ENCODE measurements at regions not wholly inside any gene's neighbourhood (a gene's known extent, or its start where the extent isn't known, plus 50 kb on each side); places are given as distances from the start of the nearest gene placed in this dataset.

DNA sequence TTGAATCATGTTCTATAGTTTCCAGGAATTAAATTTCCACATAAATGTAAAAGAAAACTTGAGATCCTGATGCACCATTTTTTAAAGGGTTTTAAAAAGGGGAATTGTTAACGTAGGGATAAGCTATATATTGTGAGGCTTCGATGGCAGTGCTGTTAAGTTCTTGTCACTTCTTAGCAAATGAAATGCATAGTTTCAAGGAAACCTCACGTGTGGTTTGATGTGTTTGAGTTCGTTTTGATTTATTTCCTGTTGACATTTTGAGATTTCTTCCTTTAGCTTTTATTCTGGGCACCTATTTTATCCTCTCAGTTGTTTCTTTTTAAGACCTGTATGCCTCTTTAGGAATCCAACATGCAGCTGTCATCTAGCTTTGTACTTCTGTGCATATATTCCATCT is 301.0 kb downstream of the DOCK8 start:
- peaks cover 37% of the 10 kb centered on the region for H3K27me3 Mint-ChIP-seq (ENCODE audit: low read depth)
- H3K9me3 Mint-ChIP-seq (ENCODE audit: low read depth), result peaks cover 7% of the 10 kb centered on the region
- no peaks in the 10 kb centered on the region for H3K4me1 Mint-ChIP-seq (ENCODE audit: low read depth)
- TF ChIP-seq, protein P1, sequence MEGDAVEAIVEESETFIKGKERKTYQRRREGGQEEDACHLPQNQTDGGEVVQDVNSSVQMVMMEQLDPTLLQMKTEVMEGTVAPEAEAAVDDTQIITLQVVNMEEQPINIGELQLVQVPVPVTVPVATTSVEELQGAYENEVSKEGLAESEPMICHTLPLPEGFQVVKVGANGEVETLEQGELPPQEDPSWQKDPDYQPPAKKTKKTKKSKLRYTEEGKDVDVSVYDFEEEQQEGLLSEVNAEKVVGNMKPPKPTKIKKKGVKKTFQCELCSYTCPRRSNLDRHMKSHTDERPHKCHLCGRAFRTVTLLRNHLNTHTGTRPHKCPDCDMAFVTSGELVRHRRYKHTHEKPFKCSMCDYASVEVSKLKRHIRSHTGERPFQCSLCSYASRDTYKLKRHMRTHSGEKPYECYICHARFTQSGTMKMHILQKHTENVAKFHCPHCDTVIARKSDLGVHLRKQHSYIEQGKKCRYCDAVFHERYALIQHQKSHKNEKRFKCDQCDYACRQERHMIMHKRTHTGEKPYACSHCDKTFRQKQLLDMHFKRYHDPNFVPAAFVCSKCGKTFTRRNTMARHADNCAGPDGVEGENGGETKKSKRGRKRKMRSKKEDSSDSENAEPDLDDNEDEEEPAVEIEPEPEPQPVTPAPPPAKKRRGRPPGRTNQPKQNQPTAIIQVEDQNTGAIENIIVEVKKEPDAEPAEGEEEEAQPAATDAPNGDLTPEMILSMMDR (IDR thresholded peaks at IDR 0.05), result no peak
- no peaks in the 10 kb centered on the region for H3K36me3 Mint-ChIP-seq (ENCODE audit: low read depth)
- no peak overlapping the region for H3K27ac Mint-ChIP-seq (ENCODE audit: unreplicated experiment)
- no peak overlapping the region for H3K4me3 Mint-ChIP-seq (ENCODE audit: unreplicated experiment)
- DNase-seq (ENCODE audit: low spot score), result no peak

DNA sequence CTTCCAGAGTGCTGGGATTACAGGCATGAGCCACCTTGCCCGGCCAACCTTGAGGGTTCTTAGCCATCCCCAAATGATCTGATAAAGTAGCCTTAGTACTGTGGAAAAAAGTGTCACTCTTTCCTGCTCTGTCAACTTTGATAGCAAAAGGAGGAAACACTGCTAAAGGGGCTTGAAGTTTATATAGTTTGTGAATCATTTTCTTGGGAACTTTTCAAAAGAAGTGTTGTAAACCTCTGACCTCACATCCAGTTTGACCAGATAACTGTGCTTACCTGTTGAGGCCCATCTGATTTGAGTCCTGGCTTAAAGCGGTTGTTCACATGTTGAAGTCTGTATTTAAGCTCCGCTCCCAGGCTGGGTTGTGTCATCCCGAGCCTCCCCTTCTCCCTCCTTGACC is 303.3 kb downstream of the DOCK8 start:
- Mint-ChIP-seq H3K36me3 (ENCODE audit: low read depth) (no peaks in the 10 kb centered on the region), H3K9me3 (ENCODE audit: low read depth) (peaks cover 7% of the 10 kb centered on the region), H3K27me3 (ENCODE audit: low read depth) (peaks cover 24% of the 10 kb centered on the region), H3K4me3 (ENCODE audit: unreplicated experiment) (no peak overlapping the region), H3K27ac (ENCODE audit: unreplicated experiment) (no peak overlapping the region), H3K4me1 (ENCODE audit: low read depth) (peaks cover 7% of the 10 kb centered on the region)
- TF ChIP-seq, protein P1 (IDR thresholded peaks at IDR 0.05), result no peak
- no peak for DNase-seq (ENCODE audit: low spot score)

DNA sequence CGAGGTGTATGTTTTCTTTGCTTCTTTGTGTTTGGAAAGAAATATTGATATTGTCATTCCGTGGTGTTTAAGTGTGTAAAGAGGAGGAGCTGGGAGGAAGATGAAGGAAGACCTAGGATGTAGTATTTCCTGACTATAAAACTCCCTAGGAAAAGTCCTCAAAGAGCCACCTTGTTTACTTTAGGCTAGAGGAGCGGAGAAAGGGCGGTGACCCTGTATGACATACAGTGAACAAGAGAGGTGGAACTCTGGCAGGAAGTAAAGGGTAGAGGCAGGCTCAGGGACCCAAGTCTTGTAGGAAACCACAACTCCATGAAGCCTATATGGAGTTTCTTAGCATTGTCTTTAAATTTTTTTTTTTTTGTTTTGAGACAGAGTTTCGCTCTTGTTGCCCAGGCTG is 303.9 kb downstream of the DOCK8 start:
- no peak for DNase-seq (ENCODE audit: low spot score)
- H3K9me3 Mint-ChIP-seq (ENCODE audit: low read depth), result peaks cover 7% of the 10 kb centered on the region
- peaks cover 9% of the 10 kb centered on the region for H3K4me1 Mint-ChIP-seq (ENCODE audit: low read depth)
- no peak overlapping the region for H3K27ac Mint-ChIP-seq (ENCODE audit: unreplicated experiment)
- TF ChIP-seq, protein P1 (IDR thresholded peaks at IDR 0.05), result no peak
- H3K36me3 Mint-ChIP-seq (ENCODE audit: low read depth), result no peaks in the 10 kb centered on the region
- peaks cover 25% of the 10 kb centered on the region for H3K27me3 Mint-ChIP-seq (ENCODE audit: low read depth)
- no peak overlapping the region for H3K4me3 Mint-ChIP-seq (ENCODE audit: unreplicated experiment)

DNA sequence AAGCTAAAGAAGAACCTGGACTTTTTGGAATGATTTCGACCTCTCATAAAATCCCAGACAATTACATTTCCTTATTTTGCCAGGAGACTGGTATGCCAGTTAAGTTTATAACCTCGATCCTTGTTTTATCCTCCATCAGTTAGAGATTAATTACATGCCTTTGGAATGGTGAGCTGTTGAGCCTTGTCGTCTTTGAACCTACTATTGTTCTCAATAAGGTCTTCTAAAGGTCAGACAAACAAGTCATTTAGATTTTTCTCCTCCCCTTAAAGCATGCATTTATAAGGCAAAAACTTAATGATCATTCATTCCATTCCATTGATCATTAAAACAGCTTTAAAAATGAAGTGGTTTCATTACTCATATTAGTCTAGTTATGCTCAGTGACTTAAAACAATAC is 304.9 kb downstream of the DOCK8 start:
- H3K27me3 Mint-ChIP-seq (ENCODE audit: low read depth), result peaks cover 25% of the 10 kb centered on the region
- TF ChIP-seq, protein P1 (IDR thresholded peaks at IDR 0.05), result no peak
- H3K9me3 Mint-ChIP-seq (ENCODE audit: low read depth), result peaks cover 2% of the 10 kb centered on the region
- peaks cover 9% of the 10 kb centered on the region for H3K4me1 Mint-ChIP-seq (ENCODE audit: low read depth)
- no peak for DNase-seq (ENCODE audit: low spot score)
- no peak overlapping the region for H3K27ac Mint-ChIP-seq (ENCODE audit: unreplicated experiment)
- H3K4me3 Mint-ChIP-seq (ENCODE audit: unreplicated experiment), result no peak overlapping the region
- no peaks in the 10 kb centered on the region for H3K36me3 Mint-ChIP-seq (ENCODE audit: low read depth)

DNA sequence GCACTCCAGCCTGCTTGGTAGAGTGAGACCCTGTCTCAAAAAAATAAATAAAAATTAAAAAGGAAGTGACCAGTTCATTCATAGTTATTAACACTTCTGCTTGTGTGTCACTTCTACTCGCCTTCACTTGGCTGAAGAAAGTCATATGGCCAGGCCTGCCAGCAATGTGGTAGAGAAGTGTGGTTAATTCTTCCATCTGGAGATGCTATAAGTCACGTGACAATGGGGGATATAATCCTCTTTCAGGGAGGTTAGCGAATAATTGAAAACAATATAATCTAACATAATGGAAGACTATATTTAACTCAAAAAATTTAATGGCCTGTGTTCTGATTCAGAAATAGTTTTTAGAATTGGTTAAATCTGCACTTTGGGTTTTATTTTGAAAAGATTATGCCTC is 305.6 kb downstream of the DOCK8 start:
- no peaks in the 10 kb centered on the region for H3K36me3 Mint-ChIP-seq (ENCODE audit: low read depth)
- H3K27me3 Mint-ChIP-seq (ENCODE audit: low read depth), result peaks cover 25% of the 10 kb centered on the region
- no peaks in the 10 kb centered on the region for H3K9me3 Mint-ChIP-seq (ENCODE audit: low read depth)
- peaks cover 9% of the 10 kb centered on the region for H3K4me1 Mint-ChIP-seq (ENCODE audit: low read depth)
- H3K4me3 Mint-ChIP-seq (ENCODE audit: unreplicated experiment), result no peak overlapping the region
- DNase-seq (ENCODE audit: low spot score), result no peak
- no peak overlapping the region for H3K27ac Mint-ChIP-seq (ENCODE audit: unreplicated experiment)
- TF ChIP-seq, protein P1 (IDR thresholded peaks at IDR 0.05), result no peak
